ENCODE measurements at regions not wholly inside any gene's neighbourhood (a gene's known extent, or its start where the extent isn't known, plus 50 kb on each side); places are given as distances from the start of the nearest gene placed in this dataset.

- no peak for DNase-seq (ENCODE audit: low read depth)
- in situ Hi-C loops (cut with HindIII; ENCODE audit: low pct_unique_long_range_greater_than_20kb, low sequenced_read_pairs), result no loop called here
These were observed 112.0 kb downstream of the ID4 start for GRCh38 chr6:19949155-19949554.

- in situ Hi-C loops (cut with HindIII; ENCODE audit: low pct_unique_long_range_greater_than_20kb, low sequenced_read_pairs), result no loop called here
- no peak for DNase-seq (ENCODE audit: low read depth)
These were observed 126.9 kb downstream of the ID4 start for GRCh38 chr6:19964115-19964514.

- DNase-seq (ENCODE audit: low read depth), result no peak
- in situ Hi-C loops (cut with HindIII; ENCODE audit: low pct_unique_long_range_greater_than_20kb, low sequenced_read_pairs), result no loop called here
These were observed 131.0 kb downstream of the ID4 start for GRCh38 chr6:19968201-19968600.

GRCh38 chr6:19972221-19972620 is 135.1 kb downstream of the ID4 start:
- in situ Hi-C loops (cut with HindIII; ENCODE audit: low pct_unique_long_range_greater_than_20kb, low sequenced_read_pairs), result no loop called here
- no peak for DNase-seq (ENCODE audit: low read depth)

- in situ Hi-C loops (cut with HindIII; ENCODE audit: low pct_unique_long_range_greater_than_20kb, low sequenced_read_pairs), result no loop called here
- no peak for DNase-seq (ENCODE audit: low read depth)
These were observed 139.4 kb downstream of the ID4 start for GRCh38 chr6:19976411-19977129.

- DNase-seq (ENCODE audit: low read depth), result no peak
- in situ Hi-C loops (cut with HindIII; ENCODE audit: low pct_unique_long_range_greater_than_20kb, low sequenced_read_pairs), result no loop called here
These were observed 141.9 kb downstream of the ID4 start for GRCh38 chr6:19979059-19979458.

GRCh38 chr6:19979986-19980385 is 142.8 kb downstream of the ID4 start:
- DNase-seq (ENCODE audit: low read depth), result no peak
- in situ Hi-C loops (cut with HindIII; ENCODE audit: low pct_unique_long_range_greater_than_20kb, low sequenced_read_pairs), result no loop called here

GRCh38 chr6:19983374-19983773 is 146.2 kb downstream of the ID4 start:
- in situ Hi-C loops (cut with HindIII; ENCODE audit: low pct_unique_long_range_greater_than_20kb, low sequenced_read_pairs), result no loop called here
- no peak for DNase-seq (ENCODE audit: low read depth)

GRCh38 chr6:19986691-19987438 is 149.7 kb downstream of the ID4 start:
- in situ Hi-C loops (cut with HindIII; ENCODE audit: low pct_unique_long_range_greater_than_20kb, low sequenced_read_pairs), result no loop called here
- DNase-seq (ENCODE audit: low read depth), result no peak

- DNase-seq (ENCODE audit: low read depth), result peak; percentile 27
- in situ Hi-C loops (cut with HindIII; ENCODE audit: low pct_unique_long_range_greater_than_20kb, low sequenced_read_pairs), result no loop called here
These were observed 151.4 kb downstream of the ID4 start for GRCh38 chr6:19988555-19988954.

GRCh38 chr6:19991176-19991575 is 154.0 kb downstream of the ID4 start:
- DNase-seq (ENCODE audit: low read depth), result no peak
- in situ Hi-C loops (cut with HindIII; ENCODE audit: low pct_unique_long_range_greater_than_20kb, low sequenced_read_pairs), result no loop called here

GRCh38 chr6:19994909-19995308 is 157.7 kb downstream of the ID4 start:
- no peak for DNase-seq (ENCODE audit: low read depth)
- in situ Hi-C loops (cut with HindIII; ENCODE audit: low pct_unique_long_range_greater_than_20kb, low sequenced_read_pairs), result no loop called here

GRCh38 chr6:19995575-19996257 is 158.5 kb downstream of the ID4 start:
- in situ Hi-C loops (cut with HindIII; ENCODE audit: low pct_unique_long_range_greater_than_20kb, low sequenced_read_pairs), result no loop called here
- DNase-seq (ENCODE audit: low read depth), result no peak

GRCh38 chr6:19997104-19997503 is 159.9 kb downstream of the ID4 start:
- DNase-seq (ENCODE audit: low read depth), result no peak
- in situ Hi-C loops (cut with HindIII; ENCODE audit: low pct_unique_long_range_greater_than_20kb, low sequenced_read_pairs), result no loop called here

GRCh38 chr6:19998541-19998940 is 161.4 kb downstream of the ID4 start:
- in situ Hi-C loops (cut with HindIII; ENCODE audit: low pct_unique_long_range_greater_than_20kb, low sequenced_read_pairs), result no loop called here
- no peak for DNase-seq (ENCODE audit: low read depth)

GRCh38 chr6:19999319-20000191 is 162.4 kb downstream of the ID4 start:
- DNase-seq (ENCODE audit: low read depth), result peak; percentile 74
- in situ Hi-C loops (cut with HindIII; ENCODE audit: low pct_unique_long_range_greater_than_20kb, low sequenced_read_pairs), result no loop called here

- in situ Hi-C loops (cut with HindIII; ENCODE audit: low pct_unique_long_range_greater_than_20kb, low sequenced_read_pairs), result no loop called here
- no peak for DNase-seq (ENCODE audit: low read depth)
These were observed 164.1 kb downstream of the ID4 start for GRCh38 chr6:20001286-20001685.

GRCh38 chr6:20006037-20006436 is 168.9 kb downstream of the ID4 start:
- in situ Hi-C loops (cut with HindIII; ENCODE audit: low pct_unique_long_range_greater_than_20kb, low sequenced_read_pairs), result no loop called here
- no peak for DNase-seq (ENCODE audit: low read depth)
